HG03095 (cell line): ENCODE measurements at regions not wholly inside any gene's neighbourhood (a gene's known extent, or its start where the extent isn't known, plus 50 kb on each side); places are given as distances from the start of the nearest gene placed in this dataset.

Source experiments
- ATAC-seq: cut with Tn5 transposase; IDR thresholded peaks from one replicate; pipeline ENCODE4 v1.9.1; 2021; ENCODE audit warnings: moderate library complexity; ENCODE audit not compliant: unreplicated experiment

- ATAC-seq, result no peak
Measured at GRCh38 chr11:8823174-8823742, 87.7 kb upstream of the AKIP1 start.

GRCh38 chr11:8826139-8826786 lies 84.7 kb upstream of the AKIP1 start:
- ATAC-seq, result no peak

GRCh38 chr11:8826901-8827560 lies 84.0 kb upstream of the AKIP1 start:
- ATAC-seq, result no peak

GRCh38 chr11:8828046-8828445 lies 82.9 kb upstream of the AKIP1 start:
- no peak for ATAC-seq

GRCh38 chr11:8828580-8829361 lies 82.2 kb upstream of the AKIP1 start:
- ATAC-seq, result no peak

GRCh38 chr11:8829556-8829955 lies 81.4 kb upstream of the AKIP1 start:
- ATAC-seq, result no peak

GRCh38 chr11:8830641-8831040 lies 80.3 kb upstream of the AKIP1 start:
- ATAC-seq, result no peak

- no peak for ATAC-seq
Measured at GRCh38 chr11:8831861-8832260, 79.1 kb upstream of the AKIP1 start.

- peak; percentile 86 for ATAC-seq
Measured at GRCh38 chr11:8832571-8833260, 78.3 kb upstream of the AKIP1 start.

GRCh38 chr11:8833568-8834315 lies 77.2 kb upstream of the AKIP1 start:
- ATAC-seq, result no peak

GRCh38 chr11:8834379-8834778 lies 76.6 kb upstream of the AKIP1 start:
- ATAC-seq, result no peak

GRCh38 chr11:8838248-8838647 lies 72.7 kb upstream of the AKIP1 start:
- ATAC-seq, result no peak

GRCh38 chr11:8839306-8839956 lies 71.6 kb upstream of the AKIP1 start:
- no peak for ATAC-seq

- ATAC-seq, result no peak
Measured at GRCh38 chr11:8839957-8840945, 70.7 kb upstream of the AKIP1 start.

GRCh38 chr11:8841899-8842298 lies 69.1 kb upstream of the AKIP1 start:
- ATAC-seq, result no peak

- ATAC-seq, result no peak
Measured at GRCh38 chr11:8858808-8859207, 52.2 kb upstream of the AKIP1 start.
